G401 (cell line): ENCODE measurements at regions not wholly inside any gene's neighbourhood (a gene's known extent, or its start where the extent isn't known, plus 50 kb on each side); places are given as distances from the start of the nearest gene placed in this dataset.
"Not testable (repeated sequence)": the region's sequence is repeated elsewhere in the genome, so short reads cannot be mapped to it uniquely, and the experiment has no call there.

ENCODE experiments used
- DNase-seq: peaks from one replicate; pipeline ENCODE4 v3.0.0-alpha.2; 2015; ENCODE audit warnings: low spot score
- in situ Hi-C: cut with HindIII; loops from 2 replicates; pipeline ENCODE4 v1.10.0; 2016; ENCODE audit warnings: low sequenced_read_pairs, mixed read lengths

DNA sequence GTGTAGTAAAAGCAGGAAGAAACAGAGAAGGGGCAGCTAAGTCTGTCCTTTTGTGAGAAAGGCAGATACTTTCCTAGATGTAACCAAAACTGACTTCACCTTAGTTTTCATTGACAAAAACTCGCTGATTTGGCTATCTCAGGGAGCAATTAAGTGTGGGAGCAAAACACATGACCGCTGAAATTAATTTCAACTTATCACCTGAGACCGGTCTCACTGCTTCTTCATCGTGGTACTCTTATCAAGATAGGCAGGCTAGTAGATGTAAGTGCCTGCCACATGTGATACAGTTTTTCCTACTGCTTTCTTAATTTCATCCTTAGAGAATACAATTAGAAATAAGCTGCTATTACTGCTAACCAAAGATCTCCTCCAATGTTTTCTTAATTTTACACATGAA is 168.7 kb downstream of the KBTBD2 start:
- DNase-seq, in situ Hi-C loops: not testable (repeated sequence)

DNA sequence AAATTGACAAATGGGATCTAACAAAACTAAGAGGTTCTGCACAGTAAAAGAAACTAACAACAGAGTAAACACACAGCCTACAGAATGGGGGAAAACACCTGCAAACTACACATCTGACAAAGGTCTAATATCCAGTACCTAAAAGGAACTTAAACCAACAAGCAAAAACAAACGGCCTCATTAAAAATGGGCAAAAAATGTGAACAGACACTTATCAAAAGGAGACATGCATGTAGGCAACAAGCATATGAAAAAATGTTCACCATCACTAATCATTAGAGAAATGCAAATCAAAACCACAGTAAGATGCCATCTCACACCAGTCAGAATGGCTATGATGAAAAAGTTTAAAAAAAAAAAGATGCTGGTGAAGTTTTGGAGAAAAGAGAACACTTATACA is 197.4 kb downstream of the KBTBD2 start:
- in situ Hi-C loops = no loop called here
- DNase-seq = no peak

- in situ Hi-C loops = not testable (repeated sequence)
- DNase-seq = peak; percentile 10
Observed at GRCh38 chr7:32691965-32692815, 196.9 kb downstream of the AVL9 start.

- in situ Hi-C loops, DNase-seq: not testable (repeated sequence)
Observed at GRCh38 chr7:32688092-32688491, 192.8 kb downstream of the AVL9 start.

GRCh38 chr7:32681174-32681518 is 185.9 kb downstream of the AVL9 start:
- in situ Hi-C loops = no loop called here
- no peak for DNase-seq

DNA sequence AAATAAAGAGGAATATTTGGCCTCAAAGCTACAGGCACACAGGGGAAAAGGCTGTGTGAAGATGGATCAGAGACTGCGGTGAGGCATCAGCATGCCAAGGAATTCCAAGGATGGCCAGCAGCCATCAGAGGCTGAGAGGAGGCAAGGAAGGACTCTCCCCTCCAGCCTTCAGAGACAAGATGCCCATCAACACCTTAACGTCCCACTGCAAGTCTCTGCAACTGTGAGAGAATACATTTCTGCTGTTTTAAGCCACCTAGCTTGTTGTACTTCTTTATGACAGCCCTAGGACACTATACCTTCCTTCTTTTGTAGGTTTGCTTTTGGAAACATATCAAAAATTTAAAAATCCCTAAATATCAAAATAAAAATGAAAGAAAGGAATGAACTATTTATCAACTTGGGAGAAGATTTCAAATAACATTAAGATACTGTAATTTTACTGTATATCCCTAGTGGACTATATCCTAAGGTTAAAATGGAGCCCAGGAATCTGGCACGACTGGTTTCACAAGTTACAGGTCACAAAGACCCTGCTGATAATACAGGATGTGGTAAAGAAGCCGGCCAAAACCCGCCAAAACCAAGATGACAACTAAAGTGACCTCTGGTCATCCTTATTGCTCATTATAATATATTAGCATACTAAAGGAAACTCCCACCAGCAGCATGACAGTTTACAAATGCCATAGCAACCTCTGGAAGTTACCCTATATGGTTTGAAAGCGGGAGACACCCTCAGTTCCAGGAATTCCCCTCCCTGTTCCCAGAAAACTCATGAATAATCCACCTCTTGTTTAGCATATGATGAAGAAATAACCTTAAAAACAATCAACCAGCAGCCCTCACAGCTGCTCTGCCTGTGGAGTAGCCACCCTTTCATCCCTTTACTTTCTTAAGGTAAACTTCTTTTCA is 185.2 kb downstream of the AVL9 start:
- DNase-seq = no peak
- in situ Hi-C loops = no loop called here

DNA sequence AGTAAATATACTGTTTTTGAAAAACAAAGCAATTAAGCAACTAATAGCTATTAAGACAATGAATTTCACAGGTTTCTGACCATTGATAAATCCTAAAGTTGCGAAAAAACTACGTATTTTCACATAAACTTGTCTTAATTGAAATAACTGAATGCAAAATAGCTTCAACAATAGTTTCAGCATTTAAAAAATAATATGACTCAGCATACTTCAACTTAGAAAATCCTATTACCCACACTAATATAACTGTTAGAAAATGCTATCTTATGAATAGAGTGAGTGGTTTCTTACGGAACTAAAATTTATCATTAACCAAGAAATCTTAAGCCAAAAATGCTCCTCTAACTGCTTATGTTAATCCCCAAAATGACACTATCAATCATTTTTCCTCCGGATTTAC is 183.9 kb downstream of the AVL9 start:
- in situ Hi-C loops = no loop called here
- no peak for DNase-seq

DNA sequence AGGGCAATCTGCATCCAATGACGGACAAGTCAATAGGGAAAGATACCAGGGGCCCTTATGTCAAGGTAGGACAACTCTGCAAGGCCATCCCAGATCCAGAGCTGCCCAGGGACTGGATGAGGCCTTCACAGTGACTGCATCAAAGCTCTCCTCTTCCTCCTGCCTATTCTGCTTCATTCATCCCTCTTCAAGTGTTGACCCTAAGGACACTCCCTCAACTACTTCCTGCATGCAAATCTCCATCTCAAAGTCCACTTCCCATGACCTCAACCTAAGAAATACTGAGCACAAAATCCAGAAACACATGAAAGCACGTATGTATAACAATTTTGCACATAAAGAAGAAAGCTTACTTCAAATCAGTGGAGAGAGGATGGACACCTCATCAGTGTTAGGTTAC is 182.3 kb downstream of the AVL9 start:
- in situ Hi-C loops = no loop called here
- DNase-seq = no peak

- DNase-seq = no peak
- in situ Hi-C loops = no loop called here
Observed at GRCh38 chr7:32676249-32676941, 181.1 kb downstream of the AVL9 start.

GRCh38 chr7:32673275-32673983 is 178.1 kb downstream of the AVL9 start:
- no peak for DNase-seq
- in situ Hi-C loops = no loop called here

GRCh38 chr7:32670110-32671025 is 175.1 kb downstream of the AVL9 start:
- in situ Hi-C loops = no loop called here
- DNase-seq = no peak

DNA sequence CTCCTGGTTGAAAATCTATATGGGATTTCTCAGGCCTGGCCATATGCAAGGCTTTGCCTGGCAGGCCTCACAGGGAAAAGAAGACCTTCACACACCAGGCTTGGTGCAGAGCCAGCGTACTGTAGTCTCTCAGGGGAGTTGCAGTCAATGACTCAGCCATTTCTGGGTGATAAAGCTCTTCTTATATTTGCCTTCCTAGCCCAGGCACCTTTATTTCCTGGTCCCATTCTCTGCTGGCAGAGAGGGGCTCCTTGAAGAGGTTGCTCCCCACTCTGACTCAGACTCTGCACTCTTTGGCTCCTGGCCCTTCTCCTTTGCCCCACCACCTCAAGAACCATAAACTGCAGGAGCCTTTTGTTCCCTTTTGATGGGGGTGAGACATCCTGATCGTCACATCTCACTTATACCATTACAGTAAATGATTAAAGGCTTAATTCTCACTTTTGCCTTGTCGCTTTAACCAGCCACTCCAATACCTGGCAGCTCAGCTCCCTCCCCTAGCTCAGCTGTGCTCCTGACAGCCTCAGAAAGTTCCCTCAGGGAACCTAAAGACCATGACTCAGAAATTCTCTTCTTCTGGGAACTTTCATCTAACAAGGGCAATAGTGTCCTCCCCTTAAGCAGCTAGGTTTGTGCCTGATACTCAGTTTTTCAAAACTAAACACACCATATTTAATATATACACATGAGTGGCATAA is 174.0 kb downstream of the AVL9 start:
- in situ Hi-C loops, DNase-seq: not testable (repeated sequence)

DNA sequence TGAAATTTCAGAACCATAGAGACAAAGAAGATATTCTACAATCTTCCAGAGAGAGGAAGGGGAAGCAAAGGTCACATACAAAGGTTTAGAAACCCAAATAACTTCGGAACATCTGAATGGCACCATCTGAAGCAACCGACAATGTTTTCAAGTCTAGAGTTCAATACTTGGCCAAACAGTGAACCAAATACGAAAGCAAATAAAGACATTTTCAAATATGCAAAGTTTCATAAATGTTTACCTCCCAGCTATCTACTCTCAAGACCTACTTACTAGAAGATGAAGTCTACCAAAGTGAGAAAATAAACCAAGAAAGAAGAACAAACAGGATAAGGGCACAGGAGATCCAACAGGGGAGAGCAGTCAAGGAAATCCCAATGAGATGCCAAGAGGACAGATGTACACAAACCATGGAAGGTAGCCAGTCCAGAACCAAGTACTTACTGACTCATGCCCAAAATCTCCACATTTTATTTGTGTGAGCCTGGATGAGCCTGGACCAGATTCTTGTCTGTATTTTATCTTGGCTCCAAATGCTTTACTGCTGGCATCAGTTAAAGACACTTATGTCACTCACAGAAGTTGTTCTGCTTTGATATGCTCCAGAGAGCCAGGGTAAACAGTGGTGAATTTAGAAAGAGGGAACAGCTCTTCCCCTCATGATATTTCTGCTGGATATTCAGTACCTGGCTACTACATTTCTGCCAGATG is 173.3 kb downstream of the AVL9 start:
- in situ Hi-C loops, DNase-seq: not testable (repeated sequence)

DNA sequence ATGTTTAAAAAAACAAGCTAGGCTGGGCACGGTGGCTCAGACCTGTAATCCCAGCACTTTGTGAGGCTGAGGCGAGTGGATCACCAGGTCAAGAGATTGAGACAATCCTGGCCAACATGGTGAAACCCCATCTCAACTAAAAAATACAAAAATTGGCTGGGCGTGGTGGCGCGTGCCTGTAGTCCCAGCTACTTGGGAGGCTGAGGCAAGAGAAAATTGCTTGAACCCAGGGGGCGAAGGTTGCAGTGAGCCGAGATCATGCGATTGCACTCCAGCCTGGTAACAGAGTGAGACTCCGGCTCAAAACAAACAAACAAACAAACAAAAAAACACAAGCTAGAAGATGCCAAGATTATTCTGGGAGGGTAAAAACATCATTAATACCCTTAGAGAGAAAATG is 172.3 kb downstream of the AVL9 start:
- in situ Hi-C loops, DNase-seq: not testable (repeated sequence)

DNA sequence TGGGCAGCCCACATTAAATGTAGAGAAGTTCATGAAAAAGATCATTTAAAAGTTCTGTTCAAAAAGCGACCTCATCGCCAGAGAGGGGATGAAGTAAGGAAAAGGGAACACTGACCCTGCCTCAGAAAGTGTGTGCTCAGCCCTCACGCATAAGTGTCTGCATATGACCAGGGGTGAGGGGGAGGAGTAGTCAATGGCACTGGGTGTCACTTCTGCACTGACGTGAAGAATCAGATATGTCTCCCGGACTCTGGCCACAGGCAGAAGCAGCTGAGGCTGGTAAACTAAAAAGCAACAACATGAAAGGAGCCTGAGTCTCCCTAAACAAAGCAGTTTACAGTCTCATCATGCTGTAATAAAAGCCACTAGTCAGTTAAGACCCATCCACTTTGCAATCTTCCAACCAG is 168.5 kb downstream of the AVL9 start:
- in situ Hi-C loops, DNase-seq: not testable (repeated sequence)

- in situ Hi-C loops, DNase-seq: not testable (repeated sequence)
Observed at GRCh38 chr7:32662509-32662908, 167.2 kb downstream of the AVL9 start.

- no peak for DNase-seq
- in situ Hi-C loops = no loop called here
Observed at GRCh38 chr7:32661929-32662328, 166.6 kb downstream of the AVL9 start.
